Body of pancreas (tissue), 4 donors: ENCODE measurements at regions not wholly inside any gene's neighbourhood (a gene's known extent, or its start where the extent isn't known, plus 50 kb on each side); places are given as distances from the start of the nearest gene placed in this dataset.

Experiments
- ATAC-seq: fragments of 150-250 bp; one replicate; pipeline ENCODE4 v1.9.1; 2016
- DNase-seq, 4 donors: peaks; one replicate each; pipeline ENCODE4 v3.0.0-alpha.2; 2019
- H3K27ac ChIP-seq, 4 donors: fragments of 200-600 bp; sonication (generic); 1 replicate in 3 of 4; 2 replicates in 1 of 4; pipeline versions ENCODE4 v1.5.1 to v1.6.1; 2016 to 2019; ENCODE audit warnings: mild to moderate bottlenecking in 1 of 4, mixed read lengths in 1 of 4, moderate library complexity in 1 of 4
- H3K27me3 ChIP-seq, 2 donors: fragments of 200-600 bp; sonication (generic); one replicate each; pipeline ENCODE4 v1.6.0; 2016; ENCODE audit warnings: mild to moderate bottlenecking in 1 of 2
- H3K36me3 ChIP-seq, 2 donors: fragments of 200-600 bp; sonication (generic); replicated peaks in 1 of 2; 2 replicates each; pipeline ENCODE4 v1.5.1; 2016; ENCODE audit warnings: low read depth in 2 of 2; ENCODE audit not compliant: insufficient read depth in 1 of 2
- H3K4me1 ChIP-seq: fragments of 200-600 bp; sonication (generic); one replicate; pipeline ENCODE4 v1.6.0; 2016
- H3K4me3 ChIP-seq, 2 donors: fragments of 200-600 bp; sonication (generic); 1 replicate in 1 of 2; 2 replicates in 1 of 2; pipeline ENCODE4 v1.5.1; 2016 to 2019
- H3K9me3 ChIP-seq, 3 donors: fragments of 200-600 bp; sonication (generic); 1 replicate in 2 of 3; 2 replicates in 1 of 3; pipeline ENCODE4 v1.5.1; 2016
- CTCF ChIP-seq, 7 experiments: fragments of 450-650 bp in 4 of 7; fragments of 200-600 bp in 3 of 7; sonication (generic) in 3 of 7; IDR thresholded peaks; one replicate each; pipeline ENCODE4 v1.5.1; 2016 to 2019; ENCODE audit warnings: antibody characterized with exemption in 7 of 7
- POLR2A ChIP-seq, 3 donors: fragments of 450-650 bp; IDR thresholded peaks; one replicate each; pipeline ENCODE4 v1.6.1; 2016; ENCODE audit warnings: antibody characterized with exemption in 3 of 3, mild to moderate bottlenecking in 2 of 3
- WGBS, 2 donors: methylation state at CpG; one replicate each; pipeline ENCODE4 v1.1.5; 2017; 5-methylcytosine and 5-hydroxymethylcytosine counted together
- intact Hi-C: fragments of 100-400 bp; cut with DNase I; formaldehyde crosslinking; loops from one replicate; pipeline ENCODE4 v1.15.1; 2023

- TF ChIP-seq POLR2A (IDR thresholded peaks at IDR 0.05) (no peak), CTCF (IDR thresholded peaks at IDR 0.05) (no peak)
- 68 to 74% methylated on average over 10 of the region's 10 CpGs for WGBS, 2 donors
- peaks cover 0 to 19% (median 0%) of the 10 kb centered on the region in 3 donors for H3K9me3 ChIP-seq
- no peaks in the 10 kb centered on the region for H3K36me3 ChIP-seq
- H3K4me3 ChIP-seq, result no peak overlapping the region
- H3K4me1 ChIP-seq, result no peaks in the 10 kb centered on the region
- DNase-seq (no peak), ATAC-seq (no peak)
- intact Hi-C loops, result no loop called here
- peaks cover 0 to 5% of the 10 kb centered on the region in 2 donors for H3K27me3 ChIP-seq
- H3K27ac ChIP-seq, result no peak overlapping the region
Measured at GRCh38 chr10:129321727-129322126, 145.3 kb upstream of the MGMT start.

GRCh38 chr10:129322933-129323820, 143.9 kb upstream of the MGMT start:
- no peaks in the 10 kb centered on the region for H3K36me3 ChIP-seq
- 40% methylated on average over 13 of the region's 13 CpGs for WGBS, 2 donors
- no peaks in the 10 kb centered on the region for H3K4me1 ChIP-seq
- H3K9me3 ChIP-seq, result peaks cover 0 to 14% (median 0%) of the 10 kb centered on the region in 3 donors
- H3K27ac ChIP-seq, result no peak overlapping the region
- H3K27me3 ChIP-seq, result peaks cover 0 to 7% of the 10 kb centered on the region in 2 donors
- intact Hi-C loops, result no loop called here
- no peak overlapping the region for H3K4me3 ChIP-seq
- DNase-seq, result no peak
- TF ChIP-seq CTCF (IDR thresholded peaks at IDR 0.05), result no peak
- no peak for TF ChIP-seq POLR2A (IDR thresholded peaks at IDR 0.05)
- no peak for ATAC-seq

- no peak overlapping the region for H3K4me3 ChIP-seq
- TF ChIP-seq CTCF (IDR thresholded peaks at IDR 0.05), result no peak
- TF ChIP-seq POLR2A (IDR thresholded peaks at IDR 0.05), result no peak
- H3K27me3 ChIP-seq, result peaks cover 0 to 7% of the 10 kb centered on the region in 2 donors
- no peaks in the 10 kb centered on the region for H3K36me3 ChIP-seq
- H3K4me1 ChIP-seq, result no peaks in the 10 kb centered on the region
- DNase-seq, result no peak
- ATAC-seq, result no peak
- peaks cover 0 to 9% (median 0%) of the 10 kb centered on the region in 3 donors for H3K9me3 ChIP-seq
- H3K27ac ChIP-seq, result no peak overlapping the region
- intact Hi-C loops, result no loop called here
- 77% methylated on average over 4 of the region's 4 CpGs for WGBS, 2 donors
Measured at GRCh38 chr10:129323879-129324278, 143.2 kb upstream of the MGMT start.

- Histone ChIP-seq H3K4me3 (no peak overlapping the region), H3K36me3 (no peaks in the 10 kb centered on the region), H3K4me1 (no peaks in the 10 kb centered on the region), H3K9me3 (no peaks in the 10 kb centered on the region), H3K27me3 (peaks cover 0 to 7% of the 10 kb centered on the region in 2 donors), H3K27ac (no peak overlapping the region)
- intact Hi-C loops, result no loop called here
- 39 to 51% methylated on average over 2 of the region's 2 CpGs for WGBS, 2 donors
- TF ChIP-seq CTCF (IDR thresholded peaks at IDR 0.05) (no peak), POLR2A (IDR thresholded peaks at IDR 0.05) (no peak)
- ATAC-seq (no peak), DNase-seq (no peak)
Measured at GRCh38 chr10:129325893-129326292, 141.1 kb upstream of the MGMT start.

DNA sequence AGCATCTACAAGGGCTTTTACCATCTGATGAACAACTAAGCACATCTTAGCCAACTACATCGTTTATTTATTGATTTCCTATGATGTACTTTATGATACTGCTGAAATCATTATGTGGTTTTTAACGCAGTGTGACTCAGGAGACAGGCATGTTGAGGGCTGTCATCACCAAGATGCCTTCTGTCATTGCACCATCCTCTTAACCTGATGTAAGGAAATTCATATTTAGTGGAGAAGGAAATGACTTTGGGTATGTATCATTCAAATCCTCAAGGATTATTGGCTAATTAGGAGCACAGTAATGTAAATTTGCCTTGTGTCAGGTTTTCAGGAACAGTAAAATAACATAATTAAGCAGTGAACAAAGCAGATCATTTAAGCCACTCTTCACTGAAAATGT, 138.5 kb upstream of the MGMT start:
- H3K9me3 ChIP-seq, result no peaks in the 10 kb centered on the region
- TF ChIP-seq POLR2A (IDR thresholded peaks at IDR 0.05), result no peak
- no peak for TF ChIP-seq CTCF (IDR thresholded peaks at IDR 0.05)
- intact Hi-C loops, result no loop called here
- H3K4me3 ChIP-seq, result no peak overlapping the region
- no peaks in the 10 kb centered on the region for H3K36me3 ChIP-seq
- ATAC-seq (no peak), DNase-seq (no peak)
- WGBS, 2 donors, result 36 to 41% methylated on average over 2 of the region's 2 CpGs
- no peaks in the 10 kb centered on the region for H3K4me1 ChIP-seq
- peaks cover 0 to 7% of the 10 kb centered on the region in 2 donors for H3K27me3 ChIP-seq
- no peak overlapping the region for H3K27ac ChIP-seq
